Lower leg skin (tissue), 4 donors: ENCODE measurements at regions not wholly inside any gene's neighbourhood (a gene's known extent, or its start where the extent isn't known, plus 50 kb on each side); places are given as distances from the start of the nearest gene placed in this dataset.

Source experiments
- DNase-seq, 2 donors: peaks; one replicate each; pipeline ENCODE4 v3.0.0-alpha.2; 2019; ENCODE audit warnings: low spot score in 2 of 2
- H3K4me3 ChIP-seq: fragments of 200-600 bp; sonication (generic); 2 replicates; pipeline ENCODE4 v1.5.1; 2017; ENCODE audit warnings: mild to moderate bottlenecking, low read depth; ENCODE audit not compliant: poor library complexity, severe bottlenecking
- CTCF ChIP-seq, 3 donors: fragments of 450-650 bp; IDR thresholded peaks; one replicate each; pipeline ENCODE4 v1.5.1; 2016; ENCODE audit warnings: antibody characterized with exemption in 3 of 3, mild to moderate bottlenecking in 3 of 3, moderate library complexity in 2 of 3
- POLR2A ChIP-seq, 2 donors: fragments of 450-650 bp; IDR thresholded peaks; one replicate each; pipeline ENCODE4 v1.6.1; 2016 to 2017; ENCODE audit warnings: antibody characterized with exemption in 2 of 2, mild to moderate bottlenecking in 1 of 2, moderate library complexity in 1 of 2
- WGBS, 2 donors: methylation state at CpG; one replicate each; pipeline ENCODE4 v1.1.5; 2018; 5-methylcytosine and 5-hydroxymethylcytosine counted together
- intact Hi-C: fragments of 100-400 bp; cut with DNase I; formaldehyde crosslinking; loops from one replicate; pipeline ENCODE4 v1.15.0; 2023; ENCODE audit warnings: low total_unique reads

- H3K4me3 ChIP-seq, result no peak overlapping the region
- intact Hi-C loops, result no loop called here
- DNase-seq, result no peak
- WGBS, 2 donors, result 28 to 33% methylated on average over 3 of the region's 3 CpGs
- TF ChIP-seq CTCF (IDR thresholded peaks at IDR 0.05), result no peak
Observed at GRCh38 chr13:73364736-73365135, 305.9 kb downstream of the KLF5 start.

- no peak for DNase-seq
- intact Hi-C loops, result no loop called here
- TF ChIP-seq POLR2A (IDR thresholded peaks at IDR 0.05), result no peak
- no peak for TF ChIP-seq CTCF (IDR thresholded peaks at IDR 0.05)
Observed at GRCh38 chr13:73358606-73359095, 299.8 kb downstream of the KLF5 start.

GRCh38 chr13:73355134-73355533 is 296.3 kb downstream of the KLF5 start:
- intact Hi-C loops, result no loop called here
- H3K4me3 ChIP-seq, result no peak overlapping the region
- WGBS, 2 donors, result 44 to 46% methylated on average over 2 of the region's 2 CpGs
- no peak for TF ChIP-seq CTCF (IDR thresholded peaks at IDR 0.05)
- TF ChIP-seq POLR2A (IDR thresholded peaks at IDR 0.05), result no peak
- DNase-seq, result no peak

More at GRCh38 chr13:73358606-73359095, 299.8 kb downstream of the KLF5 start:
- no peak overlapping the region for H3K4me3 ChIP-seq

GRCh38 chr13:73351730-73352129 is 292.9 kb downstream of the KLF5 start:
- TF ChIP-seq POLR2A (IDR thresholded peaks at IDR 0.05) (no peak), CTCF (IDR thresholded peaks at IDR 0.05) (no peak)
- H3K4me3 ChIP-seq, result no peak overlapping the region
- no peak for DNase-seq
- 63 to 81% methylated on average over 1 of the region's 1 CpG for WGBS, 2 donors
- intact Hi-C loops, result no loop called here

- no peak overlapping the region for H3K4me3 ChIP-seq
- no peak for DNase-seq
- intact Hi-C loops, result no loop called here
- TF ChIP-seq CTCF (IDR thresholded peaks at IDR 0.05) (no peak), POLR2A (IDR thresholded peaks at IDR 0.05) (no peak)
- 62 to 64% methylated on average over 2 of the region's 2 CpGs for WGBS, 2 donors
Observed at GRCh38 chr13:73341748-73342147, 282.9 kb downstream of the KLF5 start.

GRCh38 chr13:73340069-73340468 is 281.3 kb downstream of the KLF5 start:
- 84 to 88% methylated on average over 3 of the region's 3 CpGs for WGBS, 2 donors
- TF ChIP-seq POLR2A (IDR thresholded peaks at IDR 0.05), result no peak
- no peak for TF ChIP-seq CTCF (IDR thresholded peaks at IDR 0.05)
- intact Hi-C loops, result no loop called here
- DNase-seq, result no peak
- no peak overlapping the region for H3K4me3 ChIP-seq
